ENCODE measurements at regions not wholly inside any gene's neighbourhood (a gene's known extent, or its start where the extent isn't known, plus 50 kb on each side); places are given as distances from the start of the nearest gene placed in this dataset.
"Not testable (repeated sequence)": the region's sequence is repeated elsewhere in the genome, so short reads cannot be mapped to it uniquely, and the experiment has no call there.

GRCh38 chr12:23088594-23088993 is 463.6 kb downstream of the ETNK1 start:
- DNase-seq: no peak

DNA sequence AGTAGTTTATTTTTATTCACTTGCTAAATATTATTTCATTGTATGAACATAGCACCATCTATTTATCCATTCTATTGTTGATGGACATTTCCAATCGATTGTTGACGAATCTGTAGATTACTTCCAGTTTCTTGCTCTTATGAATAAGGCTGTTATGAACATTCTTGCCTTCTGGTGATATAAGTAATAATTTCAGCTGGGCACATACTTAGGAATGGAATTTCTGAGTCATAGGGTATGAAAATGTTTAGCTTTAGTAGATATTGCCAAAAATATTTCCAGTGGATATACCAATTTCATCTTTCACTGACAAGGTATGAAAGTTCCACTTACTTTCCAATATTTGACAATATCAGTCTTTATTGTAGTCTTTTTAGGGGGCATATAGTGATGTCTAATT is 468.5 kb downstream of the ETNK1 start:
- no peak for DNase-seq

DNA sequence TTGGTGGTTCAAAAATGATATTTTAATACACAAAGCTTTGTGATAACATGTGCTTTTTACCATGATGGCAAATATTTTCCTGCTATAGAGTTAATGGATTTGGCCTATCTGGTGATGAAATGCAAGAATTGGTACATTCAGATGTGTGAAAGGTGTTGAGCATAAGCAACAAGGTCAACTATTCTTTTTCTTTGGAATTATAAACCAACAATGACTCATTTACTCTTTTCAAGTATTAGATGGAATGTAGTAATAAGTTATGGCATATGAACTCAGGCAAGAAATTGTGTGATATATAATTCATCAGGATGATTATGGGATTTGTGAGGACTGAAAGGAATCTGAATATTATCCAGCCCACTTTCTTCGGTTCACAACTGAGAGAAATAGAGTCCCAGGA is 471.4 kb downstream of the ETNK1 start:
- DNase-seq: no peak

DNA sequence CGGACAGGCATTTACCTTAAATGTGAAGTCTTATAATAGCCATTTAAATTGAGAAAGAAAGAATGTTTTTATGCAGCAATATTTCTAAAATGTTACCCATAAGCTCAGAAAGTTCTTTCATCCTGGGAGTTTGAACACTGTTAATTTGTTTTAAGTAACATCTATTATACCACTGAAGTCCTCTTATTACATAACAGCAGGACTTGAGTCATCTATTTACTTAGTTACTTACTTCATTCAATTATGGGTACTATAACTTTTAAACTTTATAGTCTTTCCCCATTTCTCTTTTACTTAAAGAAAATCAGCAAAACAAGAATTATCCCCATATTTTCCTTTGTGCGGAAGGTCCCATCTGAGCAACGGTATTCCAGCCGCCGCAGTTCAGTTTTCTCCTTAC is 473.1 kb downstream of the ETNK1 start:
- DNase-seq: no peak

GRCh38 chr12:23098517-23098916 is 473.5 kb downstream of the ETNK1 start:
- no peak for DNase-seq

DNA sequence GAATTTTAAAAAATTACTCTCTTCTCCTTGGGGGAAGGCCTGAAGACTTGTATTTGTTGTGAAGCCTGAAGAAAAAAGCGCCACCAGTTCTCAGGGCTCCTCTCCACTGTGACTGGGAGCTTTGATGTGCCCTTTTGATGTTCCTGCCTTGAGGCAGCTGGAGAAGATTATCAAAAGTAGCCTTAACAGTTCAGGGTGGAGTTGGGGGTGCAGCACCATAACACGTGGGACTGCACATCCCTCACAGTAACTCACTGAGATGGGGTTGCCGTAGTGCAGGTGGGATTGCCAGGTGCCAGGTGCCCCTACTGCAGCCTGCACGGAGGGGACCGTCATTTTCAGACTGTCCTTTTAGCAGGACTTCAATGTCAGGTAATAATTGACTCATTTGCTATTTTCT is 474.1 kb downstream of the ETNK1 start:
- DNase-seq: no peak

DNA sequence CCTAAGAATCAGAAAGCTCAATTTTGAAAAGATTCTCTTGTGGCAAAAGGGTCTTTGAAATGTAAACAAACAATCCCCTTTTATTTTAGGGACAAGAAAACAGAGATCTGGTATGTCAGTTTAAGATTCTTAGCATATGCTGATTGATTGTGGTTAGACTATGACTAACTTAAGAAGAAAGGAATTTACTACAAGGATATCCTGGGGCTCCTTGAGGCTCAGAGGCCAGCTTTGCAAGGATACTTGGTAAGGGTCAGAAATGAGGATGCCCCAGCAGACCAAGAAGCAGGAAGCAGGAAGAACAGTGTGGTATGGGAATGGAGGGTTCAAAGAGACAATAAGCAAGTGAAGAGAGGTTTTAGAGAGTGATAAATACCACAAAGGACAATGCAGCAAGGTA is 474.6 kb downstream of the ETNK1 start:
- no peak for DNase-seq

GRCh38 chr12:23108957-23109356 is 484.0 kb downstream of the ETNK1 start:
- DNase-seq: no peak

GRCh38 chr12:23113781-23114180 is 488.8 kb downstream of the ETNK1 start:
- no peak for DNase-seq

DNA sequence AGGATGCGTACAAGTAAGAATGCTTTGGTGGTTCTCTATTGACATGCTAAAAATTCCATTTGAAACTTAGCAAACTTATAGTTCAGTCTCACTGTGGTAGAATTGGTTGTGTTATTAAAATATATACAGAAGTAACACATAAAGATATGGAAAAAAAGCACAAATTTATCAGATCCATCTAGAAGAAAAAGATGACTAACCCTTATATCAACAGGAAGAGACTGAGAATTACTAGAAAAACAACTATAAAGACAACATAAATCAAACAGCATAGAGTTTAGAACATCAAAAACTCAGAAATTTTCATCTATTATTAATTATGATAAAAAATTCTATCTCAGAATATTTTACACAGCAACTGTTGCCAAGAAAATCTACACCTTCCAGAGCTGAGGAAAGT is 491.0 kb downstream of the ETNK1 start:
- no peak for DNase-seq

DNA sequence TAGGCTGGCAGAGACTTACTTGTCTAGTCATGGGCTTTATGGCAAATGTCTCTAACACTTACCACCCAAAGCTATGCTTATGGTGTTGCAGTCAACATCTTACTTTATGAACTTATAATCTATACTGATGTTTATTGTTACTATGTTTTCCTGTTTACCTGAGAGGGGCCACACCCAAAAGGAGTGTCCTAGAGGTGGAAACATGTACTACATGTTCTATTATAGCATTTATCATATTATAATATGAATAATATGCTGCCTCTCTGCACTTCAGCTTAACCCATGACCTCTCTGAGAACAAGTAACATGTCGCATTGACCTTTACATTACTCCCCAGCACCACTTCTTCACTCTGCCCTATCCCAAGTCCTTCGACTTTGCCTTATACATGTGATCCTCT is 501.8 kb downstream of the ETNK1 start:
- no peak for DNase-seq

DNA sequence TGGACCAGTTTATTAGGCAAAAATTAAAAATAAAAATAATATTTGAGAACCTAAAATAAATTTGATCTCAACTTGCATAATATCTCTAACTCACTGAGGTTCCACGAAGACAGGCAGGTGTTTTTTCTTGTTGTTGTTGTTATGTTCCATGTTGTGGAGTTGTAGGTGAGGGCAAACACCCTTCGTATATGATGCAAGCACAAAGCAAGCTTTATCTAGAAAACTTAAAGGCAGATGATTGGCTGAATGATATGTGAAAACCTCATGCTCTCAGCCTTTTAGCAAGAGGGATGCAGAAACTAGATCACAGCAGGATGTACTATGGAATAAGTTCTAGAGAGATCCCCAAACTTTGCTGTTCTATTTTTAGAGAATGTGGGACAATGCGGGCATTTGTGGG is 502.7 kb downstream of the ETNK1 start:
- no peak for DNase-seq

DNA sequence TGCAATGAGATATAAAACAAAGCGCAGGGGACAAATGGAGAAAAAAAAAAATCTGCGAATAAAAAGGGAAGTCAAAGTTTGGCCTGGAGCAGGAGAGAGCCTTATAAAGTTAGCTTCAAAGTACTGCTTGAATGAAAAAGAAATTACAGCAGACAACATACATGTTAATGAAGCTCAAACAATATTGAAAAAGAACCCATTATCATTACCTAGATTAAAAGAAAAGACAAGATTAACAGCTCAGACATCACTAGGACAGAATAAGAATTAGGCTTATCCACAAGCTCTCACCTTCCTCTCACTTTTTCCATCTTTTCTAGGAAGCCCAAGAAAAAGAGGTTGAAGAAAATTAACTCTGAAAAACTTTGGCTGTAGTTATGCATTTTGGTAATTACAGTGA is 503.5 kb downstream of the ETNK1 start:
- DNase-seq: no peak

DNA sequence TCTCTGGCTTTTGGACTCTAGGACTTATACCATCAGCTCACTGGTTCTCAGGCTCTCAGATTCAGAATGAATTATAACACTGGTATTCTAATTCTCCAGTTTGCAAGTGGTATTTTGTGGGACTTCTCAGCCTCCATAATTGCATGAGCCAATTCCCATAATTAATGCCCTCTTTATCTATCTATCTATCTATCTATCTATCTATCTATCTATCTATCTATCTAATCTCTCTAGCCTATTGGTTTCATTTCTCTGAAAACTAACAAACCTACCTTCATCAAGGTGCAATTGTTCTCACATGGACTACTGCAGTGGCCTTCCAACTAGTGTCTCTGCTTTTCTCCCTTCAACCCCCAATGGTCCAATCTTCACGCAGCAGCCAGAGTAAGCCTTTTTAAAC is 507.4 kb downstream of the ETNK1 start:
- DNase-seq: no peak

DNA sequence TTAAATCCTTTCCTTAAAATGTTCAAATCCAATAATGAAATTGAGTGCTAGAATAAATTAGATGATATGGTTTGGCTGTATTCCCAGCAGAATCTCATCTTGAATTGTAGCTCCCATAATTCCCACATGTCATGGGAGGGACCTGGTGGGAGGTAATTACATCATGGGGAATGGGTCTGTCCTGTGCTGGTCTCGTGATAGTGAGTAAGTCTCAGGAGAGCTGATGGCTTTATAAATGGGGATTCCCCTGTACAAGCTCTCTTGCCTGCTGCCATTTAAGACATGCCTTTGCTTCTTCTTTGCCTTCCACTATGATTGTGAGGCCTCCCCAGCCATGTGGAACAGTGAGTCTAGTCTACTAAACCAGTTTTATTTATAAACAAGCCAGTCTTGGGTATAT is 508.5 kb downstream of the ETNK1 start:
- DNase-seq: no peak

GRCh38 chr12:23139026-23139425 is 514.1 kb downstream of the ETNK1 start:
- no peak for DNase-seq

- no peak for DNase-seq
Measured at GRCh38 chr12:23140710-23141109, 515.7 kb downstream of the ETNK1 start.

DNA sequence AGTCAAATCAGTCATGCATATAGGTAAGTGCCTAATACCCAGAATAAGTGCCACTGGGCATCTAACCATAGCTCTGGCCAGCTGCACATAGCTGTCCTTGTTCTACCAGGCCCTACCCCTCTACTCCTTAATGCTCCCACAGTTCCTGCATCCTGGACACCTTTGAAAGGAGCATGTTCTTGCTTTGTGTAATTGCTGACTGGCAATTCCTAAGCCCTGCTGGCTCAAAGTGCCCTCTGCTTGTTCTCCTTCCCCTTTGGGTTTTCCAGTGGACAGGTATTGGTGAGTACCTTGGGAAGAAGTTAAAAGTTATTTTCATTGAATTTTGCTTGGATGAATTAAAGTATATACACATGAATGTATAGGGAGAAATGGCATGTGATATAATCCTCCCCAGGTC is 516.4 kb downstream of the ETNK1 start:
- no peak for DNase-seq

- DNase-seq: not testable (repeated sequence)
Measured at GRCh38 chr12:23146070-23146469, 521.1 kb downstream of the ETNK1 start.

GRCh38 chr12:23168459-23168858 is 543.5 kb downstream of the ETNK1 start:
- no peak for DNase-seq

GRCh38 chr12:23169012-23169695 is 544.2 kb downstream of the ETNK1 start:
- DNase-seq: no peak

DNA sequence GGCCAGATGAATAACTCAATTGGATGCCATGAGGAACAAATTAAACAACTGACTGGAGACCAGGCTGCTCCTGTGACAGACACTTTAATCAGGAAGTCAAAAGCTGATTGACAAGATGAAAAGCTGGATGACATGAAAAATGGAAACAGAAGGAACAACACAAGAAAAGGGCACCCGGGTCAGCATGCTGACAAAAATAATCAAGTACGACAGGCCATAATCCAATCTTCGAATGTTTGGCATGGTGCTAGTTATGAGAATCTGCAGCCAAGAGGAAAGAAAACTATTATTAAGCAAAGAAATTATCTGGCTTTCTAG is 544.7 kb downstream of the ETNK1 start:
- DNase-seq: no peak

DNA sequence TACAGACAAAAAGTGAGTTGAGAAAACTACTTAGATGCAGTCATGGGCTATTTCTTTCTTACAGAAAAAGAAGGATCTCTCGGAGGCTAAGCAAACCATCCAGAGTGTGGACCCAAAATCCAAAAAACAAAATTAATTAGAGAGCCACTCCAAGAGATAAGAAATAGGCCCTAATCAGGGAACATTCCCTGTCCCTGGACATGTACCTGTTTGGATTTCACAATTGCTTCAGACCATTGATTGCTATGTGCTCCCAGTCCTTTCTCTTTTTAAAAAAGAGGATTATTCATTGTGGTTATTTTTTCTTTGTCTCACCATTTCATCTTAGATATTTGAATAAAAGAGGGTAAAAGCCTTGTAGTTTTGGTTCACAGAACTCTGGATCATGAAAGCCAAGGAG is 549.9 kb downstream of the ETNK1 start:
- no peak for DNase-seq

DNA sequence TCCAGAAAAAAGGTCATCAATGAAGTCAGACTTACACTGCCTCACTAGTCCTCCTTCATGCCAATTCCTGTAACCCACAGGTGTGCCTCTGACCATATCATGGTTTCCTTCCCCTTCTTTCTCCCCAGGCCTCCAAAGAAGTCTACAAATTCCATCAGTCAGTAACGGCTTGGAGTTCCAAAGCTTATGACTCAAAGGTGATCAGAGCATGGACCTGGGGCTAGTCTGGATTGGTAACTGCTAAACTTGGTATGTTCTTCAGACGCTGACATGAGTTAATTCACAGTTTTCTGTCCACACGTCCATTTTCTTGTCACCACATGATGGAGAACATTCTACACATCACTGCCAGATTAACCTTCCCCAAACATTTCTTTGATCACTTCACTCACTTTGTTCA is 560.4 kb downstream of the ETNK1 start:
- no peak for DNase-seq

DNA sequence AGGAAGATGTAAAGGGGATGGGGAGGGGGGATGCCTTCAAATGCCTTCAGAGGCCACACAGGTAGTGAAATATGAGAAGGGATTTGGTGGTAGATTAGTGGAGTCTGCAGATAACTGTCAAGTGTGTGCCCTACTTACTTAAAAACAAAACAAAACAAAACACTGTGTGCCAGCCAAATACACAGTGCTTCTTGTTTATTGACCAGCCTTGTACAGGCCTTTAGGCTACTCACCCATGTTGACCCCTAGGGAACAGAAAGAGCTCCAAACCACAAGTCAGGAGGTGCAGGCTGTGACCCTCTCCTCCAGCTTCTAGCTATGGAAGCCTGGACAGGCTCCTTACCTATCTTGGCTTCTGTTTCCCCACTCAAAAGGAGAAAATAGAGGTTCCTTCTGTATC is 562.0 kb downstream of the ETNK1 start:
- no peak for DNase-seq

DNA sequence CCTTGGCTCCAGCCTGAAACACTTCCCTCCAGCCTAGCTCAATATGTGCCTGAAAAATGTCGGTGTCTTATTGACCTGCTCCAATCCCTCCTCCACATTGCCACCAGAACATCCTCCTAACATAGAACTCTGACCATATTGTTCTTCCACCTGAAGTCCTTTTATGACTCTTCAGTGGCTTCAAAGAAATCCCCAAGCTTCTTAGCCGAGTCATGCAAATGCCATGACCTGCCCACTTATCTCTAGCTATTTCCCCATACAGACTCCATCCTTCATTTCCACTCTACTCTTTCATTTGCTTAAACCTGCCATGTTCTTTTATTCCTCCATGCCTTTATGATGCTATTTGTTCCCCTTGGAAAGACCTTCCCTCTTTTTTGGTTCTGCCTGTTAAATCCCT is 568.6 kb downstream of the ETNK1 start:
- no peak for DNase-seq

All from central memory CD4-positive, alpha-beta T cell (primary cell).